Activated T-cell treated with anti-CD3 and anti-CD28 coated beads, Interleukin-2, amount 50 U/mL, for 4 hours (primary cell): ENCODE measurements at regions not wholly inside any gene's neighbourhood (a gene's known extent, or its start where the extent isn't known, plus 50 kb on each side); places are given as distances from the start of the nearest gene placed in this dataset.

Source experiments
- ATAC-seq, 2 donors: fragments of 200-7000 bp; cut with Tn5 transposase; one replicate each; pipeline ENCODE4 v1.10.0; 2021
- DNase-seq: peaks from one replicate; pipeline ENCODE4 v3.0.0-alpha.2; 2020
- H3K27me3 Mint-ChIP-seq: one replicate; pipeline ENCODE4 v1.8.0; 2021; ENCODE audit warnings: low read depth, mixed read lengths
- H3K36me3 Mint-ChIP-seq: one replicate; pipeline ENCODE4 v1.8.0; 2022; ENCODE audit warnings: mixed read lengths; ENCODE audit not compliant: insufficient read depth
- H3K4me1 Mint-ChIP-seq: one replicate; pipeline ENCODE4 v1.8.0; 2021; ENCODE audit warnings: low read depth, mixed read lengths
- H3K4me3 Mint-ChIP-seq: one replicate; pipeline ENCODE4 v1.8.0; 2021; ENCODE audit warnings: mild to moderate bottlenecking, moderate library complexity, mixed read lengths
- H3K9me3 Mint-ChIP-seq: one replicate; pipeline ENCODE4 v1.8.0; 2021; ENCODE audit warnings: mixed read lengths

GRCh38 chr18:8945514-8945913 lies 157.0 kb upstream of the NDUFV2 start:
- no peaks in the 10 kb centered on the region for H3K36me3 Mint-ChIP-seq
- DNase-seq (no peak), ATAC-seq (no peak)
- peaks cover 2% of the 10 kb centered on the region for H3K4me1 Mint-ChIP-seq
- H3K27me3 Mint-ChIP-seq: peaks cover 10% of the 10 kb centered on the region
- no peaks in the 10 kb centered on the region for H3K9me3 Mint-ChIP-seq
- no peak overlapping the region for H3K4me3 Mint-ChIP-seq

- H3K4me1 Mint-ChIP-seq: peaks cover 4% of the 10 kb centered on the region
- no peak for DNase-seq
- H3K27me3 Mint-ChIP-seq: peaks cover 10% of the 10 kb centered on the region
- no peak for ATAC-seq
- no peaks in the 10 kb centered on the region for H3K9me3 Mint-ChIP-seq
- no peak overlapping the region for H3K4me3 Mint-ChIP-seq
- no peaks in the 10 kb centered on the region for H3K36me3 Mint-ChIP-seq
Observed at GRCh38 chr18:8946066-8946838, 156.2 kb upstream of the NDUFV2 start.

- no peaks in the 10 kb centered on the region for H3K9me3 Mint-ChIP-seq
- H3K36me3 Mint-ChIP-seq: no peaks in the 10 kb centered on the region
- H3K4me1 Mint-ChIP-seq: peaks cover 9% of the 10 kb centered on the region
- H3K4me3 Mint-ChIP-seq: no peak overlapping the region
- DNase-seq: no peak
- no peak for ATAC-seq
- peaks cover 10% of the 10 kb centered on the region for H3K27me3 Mint-ChIP-seq
Observed at GRCh38 chr18:8947566-8947965, 154.9 kb upstream of the NDUFV2 start.

GRCh38 chr18:8948011-8948410 lies 154.5 kb upstream of the NDUFV2 start:
- H3K36me3 Mint-ChIP-seq: no peaks in the 10 kb centered on the region
- no peak overlapping the region for H3K4me3 Mint-ChIP-seq
- no peak for ATAC-seq
- peaks cover 10% of the 10 kb centered on the region for H3K27me3 Mint-ChIP-seq
- no peak for DNase-seq
- peaks cover 9% of the 10 kb centered on the region for H3K4me1 Mint-ChIP-seq
- H3K9me3 Mint-ChIP-seq: no peaks in the 10 kb centered on the region

GRCh38 chr18:8948471-8949149 lies 153.9 kb upstream of the NDUFV2 start:
- ATAC-seq (no peak), DNase-seq (no peak)
- H3K9me3 Mint-ChIP-seq: no peaks in the 10 kb centered on the region
- H3K27me3 Mint-ChIP-seq: peaks cover 10% of the 10 kb centered on the region
- H3K36me3 Mint-ChIP-seq: no peaks in the 10 kb centered on the region
- no peak overlapping the region for H3K4me3 Mint-ChIP-seq
- peaks cover 9% of the 10 kb centered on the region for H3K4me1 Mint-ChIP-seq

- Mint-ChIP-seq H3K4me3 (no peak overlapping the region), H3K4me1 (peaks cover 9% of the 10 kb centered on the region), H3K9me3 (no peaks in the 10 kb centered on the region), H3K27me3 (peaks cover 10% of the 10 kb centered on the region), H3K36me3 (no peaks in the 10 kb centered on the region)
- DNase-seq (no peak), ATAC-seq (no peak)
Observed at GRCh38 chr18:8949206-8949605, 153.3 kb upstream of the NDUFV2 start.

GRCh38 chr18:8951491-8951890 lies 151.0 kb upstream of the NDUFV2 start:
- ATAC-seq (no peak), DNase-seq (no peak)
- H3K4me3 Mint-ChIP-seq: no peak overlapping the region
- H3K27me3 Mint-ChIP-seq: peaks cover 7% of the 10 kb centered on the region
- H3K9me3 Mint-ChIP-seq: no peaks in the 10 kb centered on the region
- peaks cover 9% of the 10 kb centered on the region for H3K4me1 Mint-ChIP-seq
- no peaks in the 10 kb centered on the region for H3K36me3 Mint-ChIP-seq

GRCh38 chr18:8952174-8952573 lies 150.3 kb upstream of the NDUFV2 start:
- peaks cover 9% of the 10 kb centered on the region for H3K4me1 Mint-ChIP-seq
- no peak overlapping the region for H3K4me3 Mint-ChIP-seq
- no peaks in the 10 kb centered on the region for H3K36me3 Mint-ChIP-seq
- no peaks in the 10 kb centered on the region for H3K9me3 Mint-ChIP-seq
- no peak for ATAC-seq
- H3K27me3 Mint-ChIP-seq: peaks cover 7% of the 10 kb centered on the region
- DNase-seq: no peak

- ATAC-seq (no peak), DNase-seq (no peak)
- no peak overlapping the region for H3K4me3 Mint-ChIP-seq
- peaks cover 9% of the 10 kb centered on the region for H3K4me1 Mint-ChIP-seq
- H3K27me3 Mint-ChIP-seq: peaks cover 5% of the 10 kb centered on the region
- H3K9me3 Mint-ChIP-seq: no peaks in the 10 kb centered on the region
- H3K36me3 Mint-ChIP-seq: no peaks in the 10 kb centered on the region
Observed at GRCh38 chr18:8952769-8953760, 149.4 kb upstream of the NDUFV2 start.

- no peaks in the 10 kb centered on the region for H3K36me3 Mint-ChIP-seq
- no peak for DNase-seq
- H3K27me3 Mint-ChIP-seq: peaks cover 2% of the 10 kb centered on the region
- no peaks in the 10 kb centered on the region for H3K9me3 Mint-ChIP-seq
- no peak for ATAC-seq
- no peaks in the 10 kb centered on the region for H3K4me1 Mint-ChIP-seq
- H3K4me3 Mint-ChIP-seq: no peak overlapping the region
Observed at GRCh38 chr18:8957731-8958130, 144.8 kb upstream of the NDUFV2 start.

- Mint-ChIP-seq H3K36me3 (no peaks in the 10 kb centered on the region), H3K4me3 (no peak overlapping the region), H3K27me3 (peaks cover 2% of the 10 kb centered on the region), H3K4me1 (no peaks in the 10 kb centered on the region), H3K9me3 (no peaks in the 10 kb centered on the region)
- DNase-seq: no peak
- no peak for ATAC-seq
Observed at GRCh38 chr18:8958660-8959059, 143.8 kb upstream of the NDUFV2 start.

- no peaks in the 10 kb centered on the region for H3K9me3 Mint-ChIP-seq
- DNase-seq: no peak
- no peaks in the 10 kb centered on the region for H3K36me3 Mint-ChIP-seq
- H3K4me1 Mint-ChIP-seq: no peaks in the 10 kb centered on the region
- peaks cover 2% of the 10 kb centered on the region for H3K27me3 Mint-ChIP-seq
- no peak overlapping the region for H3K4me3 Mint-ChIP-seq
- no peak for ATAC-seq
Observed at GRCh38 chr18:8959551-8960135, 142.9 kb upstream of the NDUFV2 start.

- Mint-ChIP-seq H3K9me3 (no peaks in the 10 kb centered on the region), H3K4me3 (no peak overlapping the region), H3K4me1 (no peaks in the 10 kb centered on the region), H3K27me3 (peaks cover 2% of the 10 kb centered on the region), H3K36me3 (no peaks in the 10 kb centered on the region)
- no peak for ATAC-seq
- DNase-seq: no peak
Observed at GRCh38 chr18:8960740-8961657, 141.5 kb upstream of the NDUFV2 start.
